BJ (cell line): ENCODE measurements at regions not wholly inside any gene's neighbourhood (a gene's known extent, or its start where the extent isn't known, plus 50 kb on each side); places are given as distances from the start of the nearest gene placed in this dataset.

Experiments used
- CTCF ChIA-PET: fragments of 350-600 bp; formaldehyde crosslinking; extraction: SDS; loops from one replicate; lab custom pipeline; 2021; ENCODE audit warnings: antibody characterized with exemption, inconsistent platforms; lab: Yijun Ruan, JAX
- POLR2A ChIA-PET: fragments of 300-600 bp; sonication (Branson Sonifier 250); formaldehyde crosslinking; extraction: SDS; loops from one replicate; lab custom pipeline; 2021; ENCODE audit warnings: antibody characterized with exemption; lab: Charles Lee
- DNase-seq: peaks from one replicate; pipeline ENCODE4 v3.0.0-alpha.2; 2011; ENCODE audit warnings: low read depth
- H3K27me3 ChIP-seq: 2 replicates; pipeline ENCODE4 v1.6.0; 2011; ENCODE audit warnings: low read length; ENCODE audit not compliant: control insufficient read depth, insufficient read depth
- H3K36me3 ChIP-seq: 2 replicates; pipeline ENCODE4 v1.5.1; 2011; ENCODE audit warnings: low read length; ENCODE audit not compliant: control insufficient read depth, insufficient read depth
- H3K4me3 ChIP-seq: 2 replicates; pipeline ENCODE4 v1.5.1; 2011; ENCODE audit warnings: low read depth, mild to moderate bottlenecking, control low read depth, low read length
- TF ChIP-seq, protein P1 (sequence below): IDR thresholded peaks from 2 replicates; pipeline ENCODE4 v1.5.1; 2011; ENCODE audit warnings: low read depth, mild to moderate bottlenecking, control low read depth, inconsistent platforms, low read length, moderate library complexity; ENCODE audit not compliant: insufficient read depth

DNA sequence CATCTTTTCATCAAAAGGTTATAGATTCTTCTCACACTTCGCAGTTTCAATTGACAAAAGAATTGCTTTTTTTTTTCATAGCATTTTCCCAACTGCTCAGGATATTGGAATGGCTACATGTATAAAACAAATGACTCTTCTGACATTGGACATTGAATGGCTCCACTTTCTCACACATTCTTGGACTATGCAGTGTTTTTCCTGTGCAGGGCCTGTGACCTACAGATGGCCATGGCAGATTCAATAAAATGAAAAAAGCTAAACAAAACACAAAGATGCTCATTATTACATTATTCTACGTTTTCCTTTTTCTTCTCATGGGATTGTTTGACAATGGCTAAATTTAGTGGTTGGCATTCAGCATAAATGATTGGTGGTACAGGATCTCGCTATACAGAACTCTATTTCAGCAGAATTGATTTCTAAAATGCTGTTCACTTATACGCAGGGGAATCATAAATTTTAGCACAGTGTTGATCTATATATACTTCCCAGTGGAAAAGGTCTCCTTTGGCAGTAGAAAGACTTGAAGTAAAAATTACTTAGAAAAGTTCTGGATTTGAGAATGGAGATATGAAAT lies 115.6 kb upstream of the ADAMTS5 start:
- DNase-seq, result no peak

DNA sequence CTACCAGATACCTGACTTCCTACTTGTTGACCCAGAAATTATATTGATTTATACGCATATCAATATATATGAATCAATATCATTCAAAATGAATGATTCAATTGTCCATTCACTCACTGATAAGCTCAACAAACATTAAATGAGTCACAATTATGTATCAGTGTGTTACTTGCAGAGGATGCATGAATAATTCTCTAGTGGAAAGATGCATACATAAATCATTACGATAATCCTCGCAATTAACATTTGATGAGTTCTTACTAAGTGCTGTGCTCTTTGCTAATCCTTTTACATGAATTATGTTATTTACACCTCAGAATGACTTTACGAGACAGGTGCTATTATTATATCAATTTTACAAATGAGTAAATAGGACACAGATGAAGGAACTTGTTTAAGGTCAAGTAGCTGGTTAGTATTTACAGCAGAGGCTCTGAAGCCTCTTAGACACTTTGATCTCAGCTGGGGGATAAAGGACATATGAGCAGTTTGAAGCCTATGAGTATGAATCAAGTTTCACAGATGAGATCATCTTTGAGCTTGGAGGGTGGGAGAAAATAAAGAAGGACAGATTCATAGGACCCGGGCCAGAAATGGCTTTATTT lies 112.8 kb upstream of the ADAMTS5 start:
- TF ChIP-seq, protein P1, sequence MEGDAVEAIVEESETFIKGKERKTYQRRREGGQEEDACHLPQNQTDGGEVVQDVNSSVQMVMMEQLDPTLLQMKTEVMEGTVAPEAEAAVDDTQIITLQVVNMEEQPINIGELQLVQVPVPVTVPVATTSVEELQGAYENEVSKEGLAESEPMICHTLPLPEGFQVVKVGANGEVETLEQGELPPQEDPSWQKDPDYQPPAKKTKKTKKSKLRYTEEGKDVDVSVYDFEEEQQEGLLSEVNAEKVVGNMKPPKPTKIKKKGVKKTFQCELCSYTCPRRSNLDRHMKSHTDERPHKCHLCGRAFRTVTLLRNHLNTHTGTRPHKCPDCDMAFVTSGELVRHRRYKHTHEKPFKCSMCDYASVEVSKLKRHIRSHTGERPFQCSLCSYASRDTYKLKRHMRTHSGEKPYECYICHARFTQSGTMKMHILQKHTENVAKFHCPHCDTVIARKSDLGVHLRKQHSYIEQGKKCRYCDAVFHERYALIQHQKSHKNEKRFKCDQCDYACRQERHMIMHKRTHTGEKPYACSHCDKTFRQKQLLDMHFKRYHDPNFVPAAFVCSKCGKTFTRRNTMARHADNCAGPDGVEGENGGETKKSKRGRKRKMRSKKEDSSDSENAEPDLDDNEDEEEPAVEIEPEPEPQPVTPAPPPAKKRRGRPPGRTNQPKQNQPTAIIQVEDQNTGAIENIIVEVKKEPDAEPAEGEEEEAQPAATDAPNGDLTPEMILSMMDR, result no peak
- Histone ChIP-seq H3K27me3 (no peaks in the 10 kb centered on the region), H3K4me3 (no peak overlapping the region), H3K36me3 (no peaks in the 10 kb centered on the region)
- POLR2A ChIA-PET, result no interaction called here
- DNase-seq, result no peak
- CTCF ChIA-PET, result no interaction called here

More for the DNA sequence above, 115.6 kb upstream of the ADAMTS5 start:
- ChIA-PET CTCF (interaction anchor here (0.6 to 2.0 kb wide), 3 partner anchors 10 to 108 kb away, joined by 3 to 9 read pairs (median 7); no protein-coding TSS in a partner anchor), POLR2A (no interaction called here)
- TF ChIP-seq, protein P1, result no peak
- H3K36me3 ChIP-seq, result no peaks in the 10 kb centered on the region
- H3K4me3 ChIP-seq, result no peak overlapping the region
- no peaks in the 10 kb centered on the region for H3K27me3 ChIP-seq

DNA sequence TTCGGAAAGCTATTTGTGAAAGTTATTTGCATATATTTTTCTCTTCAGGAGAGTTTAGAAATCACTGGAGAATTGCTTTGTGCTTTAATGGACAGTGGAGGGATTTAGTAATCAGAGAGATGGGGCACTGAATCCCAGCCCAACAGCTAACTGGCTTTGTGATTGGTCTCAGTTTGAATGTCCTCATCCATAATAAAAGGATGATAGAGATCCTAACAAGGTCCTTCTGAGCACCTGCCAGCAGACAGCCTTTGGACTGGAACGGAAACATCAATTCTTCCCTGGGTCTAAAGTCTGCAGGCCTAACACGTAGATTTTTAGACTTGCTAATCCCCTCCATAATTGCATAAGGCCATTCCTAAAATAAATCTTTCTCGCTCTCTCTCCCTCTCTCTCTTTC lies 112.0 kb upstream of the ADAMTS5 start:
- Histone ChIP-seq H3K27me3 (no peaks in the 10 kb centered on the region), H3K36me3 (no peaks in the 10 kb centered on the region), H3K4me3 (no peak overlapping the region)
- POLR2A ChIA-PET, result no interaction called here
- no peak for DNase-seq
- CTCF ChIA-PET, result interaction anchor here (0.6 kb wide), 1 partner anchor 25 kb away, joined by 3 read pairs; no protein-coding TSS in a partner anchor
- TF ChIP-seq, protein P1, result no peak

DNA sequence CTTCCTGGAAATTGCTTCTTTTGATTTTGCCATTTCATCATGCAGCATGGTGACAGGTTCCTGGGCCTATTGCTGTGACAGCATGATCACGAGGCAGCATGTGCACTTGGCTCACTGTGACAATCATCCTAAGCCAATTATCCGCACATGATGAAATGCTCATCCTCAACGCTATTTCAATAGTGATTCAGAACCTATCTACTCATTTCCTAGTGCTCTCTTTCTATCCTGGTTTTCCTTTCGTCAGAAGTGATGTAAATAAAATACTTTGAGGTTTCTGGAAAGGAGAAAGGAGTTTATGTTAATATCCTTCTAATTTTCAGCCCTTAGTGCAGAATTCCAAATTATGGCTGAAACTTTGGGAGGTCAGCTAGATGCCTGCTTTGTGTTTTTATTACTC lies 110.6 kb upstream of the ADAMTS5 start:
- TF ChIP-seq, protein P1, result no peak
- POLR2A ChIA-PET, result no interaction called here
- no peak for DNase-seq
- no peaks in the 10 kb centered on the region for H3K27me3 ChIP-seq
- H3K36me3 ChIP-seq, result no peaks in the 10 kb centered on the region
- H3K4me3 ChIP-seq, result no peak overlapping the region
- CTCF ChIA-PET, result no interaction called here

DNA sequence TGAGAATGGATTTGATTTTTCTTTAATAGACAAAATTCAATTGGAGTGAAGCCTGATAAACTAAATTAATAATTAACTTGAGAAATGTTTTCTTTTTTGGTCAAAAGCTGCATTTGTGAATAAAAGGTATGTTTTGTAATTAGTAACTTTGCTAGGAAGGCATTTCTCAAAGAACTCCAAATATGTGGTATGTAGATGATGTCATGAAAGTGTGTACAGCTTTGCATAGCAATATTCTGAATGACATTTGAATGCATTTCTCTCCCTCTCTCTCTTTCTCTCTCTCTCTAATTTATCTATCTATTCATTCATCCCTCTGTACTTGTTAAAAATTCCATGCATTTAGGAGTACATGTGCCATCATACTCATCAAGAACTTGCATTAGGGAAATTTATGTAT lies 109.1 kb upstream of the ADAMTS5 start:
- no peak for DNase-seq

More for the DNA sequence above, 109.1 kb upstream of the ADAMTS5 start:
- no peak overlapping the region for H3K4me3 ChIP-seq
- ChIA-PET POLR2A (interaction anchor here (0.6 kb wide), 1 partner anchor 11 kb away, joined by 3 read pairs; no protein-coding TSS in a partner anchor), CTCF (no interaction called here)
- no peaks in the 10 kb centered on the region for H3K36me3 ChIP-seq
- TF ChIP-seq, protein P1, result no peak
- H3K27me3 ChIP-seq, result no peaks in the 10 kb centered on the region
